GM23248 (cell line): ENCODE measurements at regions not wholly inside any gene's neighbourhood (a gene's known extent, or its start where the extent isn't known, plus 50 kb on each side); places are given as distances from the start of the nearest gene placed in this dataset.

ENCODE experiments used
- EZH2 ChIP-seq: fragments of 200-600 bp; sonication (generic); IDR thresholded peaks from 2 replicates; pipeline ENCODE4 v1.6.1; 2018; ENCODE audit warnings: antibody characterized with exemption, mild to moderate bottlenecking; ENCODE audit not compliant: insufficient read depth, poor library complexity, severe bottlenecking
- EZH2phosphoT487 ChIP-seq: fragments of 200-600 bp; sonication (generic); IDR thresholded peaks from 2 replicates; pipeline ENCODE4 v1.6.1; 2018; ENCODE audit warnings: antibody characterized with exemption, moderate library complexity, mild to moderate bottlenecking, low read depth; ENCODE audit not compliant: insufficient read depth

DNA sequence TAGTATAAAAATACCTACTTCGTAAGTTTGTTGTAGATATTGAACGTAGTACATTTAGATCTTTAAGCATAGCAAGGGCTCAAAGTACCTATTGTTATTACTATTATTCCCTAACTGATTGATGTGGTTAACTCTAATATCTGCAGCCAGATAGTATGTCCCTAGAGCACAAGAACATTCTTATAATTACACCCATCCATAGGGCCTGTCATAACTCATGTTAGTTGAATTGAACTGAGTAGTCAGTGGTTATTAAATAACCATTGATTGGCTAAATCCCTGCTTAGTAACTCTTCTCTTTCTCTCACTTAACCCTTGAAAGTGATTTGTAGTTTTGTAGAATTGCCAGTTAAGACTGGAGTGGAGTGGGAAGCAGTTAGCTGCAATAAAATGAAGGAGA lies 207.5 kb upstream of the HS3ST5 start:
- TF ChIP-seq EZH2 (no peak), EZH2phosphoT487 (no peak)
